PC-9 (cell line): ENCODE measurements at regions not wholly inside any gene's neighbourhood (a gene's known extent, or its start where the extent isn't known, plus 50 kb on each side); places are given as distances from the start of the nearest gene placed in this dataset.

Source experiments
- BruUV-seq: library from RNA; stranded (reverse); fragments of 400-500 nt; replicated peaks from 2 replicates; lab custom pipeline; 2021; lab: Mats Ljungman, UMichigan
- CTCF ChIA-PET: fragments of 300-600 bp; sonication (Branson Sonifier 250); formaldehyde crosslinking; loops from one replicate; lab custom pipeline; 2022; ENCODE audit warnings: antibody characterized with exemption; lab: Charles Lee
- POLR2A ChIA-PET: fragments of 300-600 bp; sonication (Branson Sonifier 250); formaldehyde crosslinking; loops from one replicate; lab custom pipeline; 2022; ENCODE audit warnings: antibody characterized with exemption; ENCODE audit not compliant: unreplicated experiment; lab: Charles Lee
- DNase-seq, 2 experiments: peaks; one replicate each; pipeline versions ENCODE4 v3.0.0 to v3.0.0-alpha.2; 2015 to 2022; ENCODE audit warnings: mixed read lengths in 1 of 2
- H2AFZ ChIP-seq: fragments of 200-600 bp; sonication (generic); 2 replicates; pipeline ENCODE4 v1.8.1; 2017; ENCODE audit warnings: antibody characterized with exemption
- H3F3A ChIP-seq: fragments of 200-600 bp; sonication (generic); 2 replicates; pipeline ENCODE4 v1.8.1; 2017; ENCODE audit warnings: antibody characterized with exemption, mild to moderate bottlenecking, low read depth; ENCODE audit not compliant: insufficient read depth
- H3K27ac ChIP-seq: fragments of 200-600 bp; sonication (generic); 2 replicates; pipeline ENCODE4 v1.6.1; 2016; ENCODE audit warnings: mixed run types
- H3K27me3 ChIP-seq: fragments of 200-600 bp; sonication (generic); 2 replicates; pipeline ENCODE4 v1.6.1; 2016; ENCODE audit warnings: low read depth, mixed run types; ENCODE audit not compliant: insufficient read depth
- H3K36me3 ChIP-seq: fragments of 200-600 bp; sonication (generic); 2 replicates; pipeline ENCODE4 v1.6.1; 2016; ENCODE audit warnings: low read depth, mixed run types
- H3K4me1 ChIP-seq: fragments of 200-600 bp; sonication (generic); replicated peaks from 2 replicates; pipeline ENCODE4 v1.6.1; 2016; ENCODE audit warnings: mixed run types; ENCODE audit not compliant: insufficient read depth
- H3K4me2 ChIP-seq: fragments of 200-600 bp; sonication (generic); 2 replicates; pipeline ENCODE4 v1.6.1; 2017; ENCODE audit warnings: mixed run types
- H3K4me3 ChIP-seq: fragments of 200-600 bp; sonication (generic); 2 replicates; pipeline ENCODE4 v1.6.1; 2016; ENCODE audit warnings: mixed run types
- H3K79me2 ChIP-seq: fragments of 200-600 bp; sonication (generic); 2 replicates; pipeline ENCODE4 v1.6.1; 2017; ENCODE audit warnings: low read depth, mixed run types
- H3K9me2 ChIP-seq: fragments of 200-600 bp; sonication (generic); 2 replicates; pipeline ENCODE4 v1.8.1; 2017; ENCODE audit warnings: mild to moderate bottlenecking; ENCODE audit not compliant: insufficient read depth
- H3K9me3 ChIP-seq: fragments of 200-600 bp; sonication (generic); 2 replicates; pipeline ENCODE4 v1.8.1; 2016; ENCODE audit warnings: low read depth; ENCODE audit not compliant: insufficient read depth
- H4K20me1 ChIP-seq: fragments of 200-600 bp; sonication (generic); 2 replicates; pipeline ENCODE4 v1.8.1; 2017; ENCODE audit not compliant: insufficient read depth
- EZH2 ChIP-seq: fragments of 200-600 bp; sonication (generic); IDR thresholded peaks from 2 replicates; pipeline ENCODE4 v1.8.0; 2017; ENCODE audit warnings: antibody characterized with exemption, low read depth
- intact Hi-C: fragments of 100-400 bp; cut with micrococcal nuclease; formaldehyde crosslinking; loops from one replicate; pipeline ENCODE4 v1.10.0; 2022; ENCODE audit not compliant: unreplicated experiment
- TF ChIP-seq, protein P1 (sequence below): fragments of 200-600 bp; sonication (generic); conservative IDR thresholded peaks from 2 replicates; pipeline ENCODE4 v1.6.1; 2017; ENCODE audit warnings: mixed run types, antibody characterized with exemption, mild to moderate bottlenecking, moderate library complexity

- POLR2A ChIA-PET, result no interaction called here
- no peak for DNase-seq
- CTCF ChIA-PET, result no interaction called here
- Histone ChIP-seq H4K20me1 (no peaks in the 10 kb centered on the region), H3K4me1 (peaks cover 13% of the 10 kb centered on the region), H3K36me3 (no peaks in the 10 kb centered on the region), H2AFZ (no peak overlapping the region), H3K27ac (no peak overlapping the region), H3K4me2 (no peak overlapping the region), H3K9me3 (no peaks in the 10 kb centered on the region), H3K79me2 (no peaks in the 10 kb centered on the region), H3K27me3 (no peaks in the 10 kb centered on the region), H3F3A (peaks cover 2% of the 10 kb centered on the region; the same call in 1 of the 2 replicates), H3K9me2 (no peaks in the 10 kb centered on the region), H3K4me3 (no peak overlapping the region)
- TF ChIP-seq EZH2, result no peak
- TF ChIP-seq, protein P1, sequence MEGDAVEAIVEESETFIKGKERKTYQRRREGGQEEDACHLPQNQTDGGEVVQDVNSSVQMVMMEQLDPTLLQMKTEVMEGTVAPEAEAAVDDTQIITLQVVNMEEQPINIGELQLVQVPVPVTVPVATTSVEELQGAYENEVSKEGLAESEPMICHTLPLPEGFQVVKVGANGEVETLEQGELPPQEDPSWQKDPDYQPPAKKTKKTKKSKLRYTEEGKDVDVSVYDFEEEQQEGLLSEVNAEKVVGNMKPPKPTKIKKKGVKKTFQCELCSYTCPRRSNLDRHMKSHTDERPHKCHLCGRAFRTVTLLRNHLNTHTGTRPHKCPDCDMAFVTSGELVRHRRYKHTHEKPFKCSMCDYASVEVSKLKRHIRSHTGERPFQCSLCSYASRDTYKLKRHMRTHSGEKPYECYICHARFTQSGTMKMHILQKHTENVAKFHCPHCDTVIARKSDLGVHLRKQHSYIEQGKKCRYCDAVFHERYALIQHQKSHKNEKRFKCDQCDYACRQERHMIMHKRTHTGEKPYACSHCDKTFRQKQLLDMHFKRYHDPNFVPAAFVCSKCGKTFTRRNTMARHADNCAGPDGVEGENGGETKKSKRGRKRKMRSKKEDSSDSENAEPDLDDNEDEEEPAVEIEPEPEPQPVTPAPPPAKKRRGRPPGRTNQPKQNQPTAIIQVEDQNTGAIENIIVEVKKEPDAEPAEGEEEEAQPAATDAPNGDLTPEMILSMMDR, result no peak
- intact Hi-C loops, result no loop called here
- no TSS peak for BruUV-seq
These were observed 124.5 kb downstream of the AQP4 start for GRCh38 chr18:26741048-26741447.

- ChIA-PET CTCF (no interaction called here), POLR2A (no interaction called here)
- no peaks in the 10 kb centered on the region for H3K27me3 ChIP-seq
- no peaks in the 10 kb centered on the region for H4K20me1 ChIP-seq
- H3K27ac ChIP-seq, result no peak overlapping the region
- no peak overlapping the region for H3K4me3 ChIP-seq
- H3K4me2 ChIP-seq, result no peak overlapping the region
- H3F3A ChIP-seq, result no peaks in the 10 kb centered on the region
- no peaks in the 10 kb centered on the region for H3K36me3 ChIP-seq
- no peak for DNase-seq
- no peak for TF ChIP-seq EZH2
- TF ChIP-seq, protein P1, result no peak
- H3K79me2 ChIP-seq, result no peaks in the 10 kb centered on the region
- intact Hi-C loops, result no loop called here
- no TSS peak for BruUV-seq
- no peak overlapping the region for H2AFZ ChIP-seq
- H3K9me3 ChIP-seq, result no peaks in the 10 kb centered on the region
- H3K9me2 ChIP-seq, result no peaks in the 10 kb centered on the region
- H3K4me1 ChIP-seq, result peaks cover 7% of the 10 kb centered on the region
These were observed 125.1 kb downstream of the AQP4 start for GRCh38 chr18:26740396-26740795.

- Histone ChIP-seq H4K20me1 (no peaks in the 10 kb centered on the region), H3K9me2 (no peaks in the 10 kb centered on the region), H3K27me3 (no peaks in the 10 kb centered on the region), H3K36me3 (no peaks in the 10 kb centered on the region), H3K27ac (no peak overlapping the region), H3K4me2 (no peak overlapping the region), H3K79me2 (no peaks in the 10 kb centered on the region), H3K9me3 (no peaks in the 10 kb centered on the region), H3K4me1 (no peaks in the 10 kb centered on the region), H2AFZ (no peak overlapping the region), H3F3A (no peaks in the 10 kb centered on the region), H3K4me3 (no peak overlapping the region)
- ChIA-PET CTCF (no interaction called here), POLR2A (no interaction called here)
- DNase-seq, result no peak
- no TSS peak for BruUV-seq
- intact Hi-C loops, result no loop called here
- TF ChIP-seq, protein P1, result no peak
- TF ChIP-seq EZH2, result no peak
These were observed 126.8 kb downstream of the AQP4 start for GRCh38 chr18:26738706-26739105.
